Breast epithelium (tissue), 3 donors: ENCODE measurements at regions not wholly inside any gene's neighbourhood (a gene's known extent, or its start where the extent isn't known, plus 50 kb on each side); places are given as distances from the start of the nearest gene placed in this dataset.
"Not testable (repeated sequence)": the region's sequence is repeated elsewhere in the genome, so short reads cannot be mapped to it uniquely, and the experiment has no call there.

ENCODE experiments used
- POLR2A ChIP-seq: fragments of 450-650 bp; IDR thresholded peaks from one replicate; pipeline ENCODE4 v1.6.1; 2016; ENCODE audit warnings: antibody characterized with exemption, mild to moderate bottlenecking, moderate library complexity
- POLR2AphosphoS5 ChIP-seq, 3 donors: sonication (generic); formaldehyde crosslinking; IDR thresholded peaks; one replicate each; pipeline ENCODE4 v1.6.1; 2017; ENCODE audit warnings: antibody characterized with exemption in 3 of 3
- TF ChIP-seq, protein P1 (sequence below), 3 donors: fragments of 450-650 bp; IDR thresholded peaks; one replicate each; pipeline ENCODE4 v1.5.1; 2016 to 2017; ENCODE audit warnings: antibody characterized with exemption in 3 of 3, mild to moderate bottlenecking in 3 of 3, moderate library complexity in 3 of 3

- TF ChIP-seq, protein P1, sequence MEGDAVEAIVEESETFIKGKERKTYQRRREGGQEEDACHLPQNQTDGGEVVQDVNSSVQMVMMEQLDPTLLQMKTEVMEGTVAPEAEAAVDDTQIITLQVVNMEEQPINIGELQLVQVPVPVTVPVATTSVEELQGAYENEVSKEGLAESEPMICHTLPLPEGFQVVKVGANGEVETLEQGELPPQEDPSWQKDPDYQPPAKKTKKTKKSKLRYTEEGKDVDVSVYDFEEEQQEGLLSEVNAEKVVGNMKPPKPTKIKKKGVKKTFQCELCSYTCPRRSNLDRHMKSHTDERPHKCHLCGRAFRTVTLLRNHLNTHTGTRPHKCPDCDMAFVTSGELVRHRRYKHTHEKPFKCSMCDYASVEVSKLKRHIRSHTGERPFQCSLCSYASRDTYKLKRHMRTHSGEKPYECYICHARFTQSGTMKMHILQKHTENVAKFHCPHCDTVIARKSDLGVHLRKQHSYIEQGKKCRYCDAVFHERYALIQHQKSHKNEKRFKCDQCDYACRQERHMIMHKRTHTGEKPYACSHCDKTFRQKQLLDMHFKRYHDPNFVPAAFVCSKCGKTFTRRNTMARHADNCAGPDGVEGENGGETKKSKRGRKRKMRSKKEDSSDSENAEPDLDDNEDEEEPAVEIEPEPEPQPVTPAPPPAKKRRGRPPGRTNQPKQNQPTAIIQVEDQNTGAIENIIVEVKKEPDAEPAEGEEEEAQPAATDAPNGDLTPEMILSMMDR (IDR thresholded peaks at IDR 0.05): not testable (repeated sequence)
- TF ChIP-seq POLR2A; POLR2AphosphoS5 (IDR thresholded peaks at IDR 0.05): not testable (repeated sequence)
These were observed 618.7 kb upstream of the CDH10 start for GRCh38 chr5:25263507-25263906.
